PC-9 (cell line): ENCODE measurements at regions not wholly inside any gene's neighbourhood (a gene's known extent, or its start where the extent isn't known, plus 50 kb on each side); places are given as distances from the start of the nearest gene placed in this dataset.

ENCODE experiments used
- BruUV-seq: library from RNA; stranded (reverse); fragments of 400-500 nt; replicated peaks from 2 replicates; lab custom pipeline; 2021; lab: Mats Ljungman, UMichigan
- CTCF ChIA-PET: fragments of 300-600 bp; sonication (Branson Sonifier 250); formaldehyde crosslinking; loops from one replicate; lab custom pipeline; 2022; ENCODE audit warnings: antibody characterized with exemption; lab: Charles Lee
- POLR2A ChIA-PET: fragments of 300-600 bp; sonication (Branson Sonifier 250); formaldehyde crosslinking; loops from one replicate; lab custom pipeline; 2022; ENCODE audit warnings: antibody characterized with exemption; ENCODE audit not compliant: unreplicated experiment; lab: Charles Lee
- DNase-seq, 2 experiments: peaks; one replicate each; pipeline versions ENCODE4 v3.0.0 to v3.0.0-alpha.2; 2015 to 2022; ENCODE audit warnings: mixed read lengths in 1 of 2
- H2AFZ ChIP-seq: fragments of 200-600 bp; sonication (generic); 2 replicates; pipeline ENCODE4 v1.8.1; 2017; ENCODE audit warnings: antibody characterized with exemption
- H3F3A ChIP-seq: fragments of 200-600 bp; sonication (generic); 2 replicates; pipeline ENCODE4 v1.8.1; 2017; ENCODE audit warnings: antibody characterized with exemption, mild to moderate bottlenecking, low read depth; ENCODE audit not compliant: insufficient read depth
- H3K27ac ChIP-seq: fragments of 200-600 bp; sonication (generic); 2 replicates; pipeline ENCODE4 v1.6.1; 2016; ENCODE audit warnings: mixed run types
- H3K27me3 ChIP-seq: fragments of 200-600 bp; sonication (generic); 2 replicates; pipeline ENCODE4 v1.6.1; 2016; ENCODE audit warnings: low read depth, mixed run types; ENCODE audit not compliant: insufficient read depth
- H3K36me3 ChIP-seq: fragments of 200-600 bp; sonication (generic); 2 replicates; pipeline ENCODE4 v1.6.1; 2016; ENCODE audit warnings: low read depth, mixed run types
- H3K4me1 ChIP-seq: fragments of 200-600 bp; sonication (generic); replicated peaks from 2 replicates; pipeline ENCODE4 v1.6.1; 2016; ENCODE audit warnings: mixed run types; ENCODE audit not compliant: insufficient read depth
- H3K4me2 ChIP-seq: fragments of 200-600 bp; sonication (generic); 2 replicates; pipeline ENCODE4 v1.6.1; 2017; ENCODE audit warnings: mixed run types
- H3K4me3 ChIP-seq: fragments of 200-600 bp; sonication (generic); 2 replicates; pipeline ENCODE4 v1.6.1; 2016; ENCODE audit warnings: mixed run types
- H3K79me2 ChIP-seq: fragments of 200-600 bp; sonication (generic); 2 replicates; pipeline ENCODE4 v1.6.1; 2017; ENCODE audit warnings: low read depth, mixed run types
- H3K9me2 ChIP-seq: fragments of 200-600 bp; sonication (generic); 2 replicates; pipeline ENCODE4 v1.8.1; 2017; ENCODE audit warnings: mild to moderate bottlenecking; ENCODE audit not compliant: insufficient read depth
- H3K9me3 ChIP-seq: fragments of 200-600 bp; sonication (generic); 2 replicates; pipeline ENCODE4 v1.8.1; 2016; ENCODE audit warnings: low read depth; ENCODE audit not compliant: insufficient read depth
- H4K20me1 ChIP-seq: fragments of 200-600 bp; sonication (generic); 2 replicates; pipeline ENCODE4 v1.8.1; 2017; ENCODE audit not compliant: insufficient read depth
- CTCF ChIP-seq: fragments of 200-600 bp; sonication (generic); conservative IDR thresholded peaks from 2 replicates; pipeline ENCODE4 v1.6.1; 2017; ENCODE audit warnings: mixed run types, antibody characterized with exemption, mild to moderate bottlenecking, moderate library complexity
- EZH2 ChIP-seq: fragments of 200-600 bp; sonication (generic); IDR thresholded peaks from 2 replicates; pipeline ENCODE4 v1.8.0; 2017; ENCODE audit warnings: antibody characterized with exemption, low read depth
- intact Hi-C: fragments of 100-400 bp; cut with micrococcal nuclease; formaldehyde crosslinking; loops from one replicate; pipeline ENCODE4 v1.10.0; 2022; ENCODE audit not compliant: unreplicated experiment

- H3K27ac ChIP-seq, result no peak overlapping the region
- no peaks in the 10 kb centered on the region for H3K36me3 ChIP-seq
- peaks cover 93% of the 10 kb centered on the region for H3K27me3 ChIP-seq
- no peak overlapping the region for H3K4me3 ChIP-seq
- ChIA-PET POLR2A (no interaction called here), CTCF (no interaction called here)
- H4K20me1 ChIP-seq, result no peaks in the 10 kb centered on the region
- H3K79me2 ChIP-seq, result no peaks in the 10 kb centered on the region
- no peaks in the 10 kb centered on the region for H3K4me1 ChIP-seq
- no peak for DNase-seq
- TF ChIP-seq CTCF (no peak), EZH2 (no peak)
- H3K9me2 ChIP-seq, result no peaks in the 10 kb centered on the region
- H2AFZ ChIP-seq, result no peak overlapping the region
- no peaks in the 10 kb centered on the region for H3F3A ChIP-seq
- intact Hi-C loops, result no loop called here
- no TSS peak for BruUV-seq
- H3K4me2 ChIP-seq, result no peak overlapping the region
- H3K9me3 ChIP-seq, result no peaks in the 10 kb centered on the region
These were observed 165.8 kb upstream of the GPR12 start for GRCh38 chr13:26926371-26926770.

- no peak overlapping the region for H2AFZ ChIP-seq
- H3K36me3 ChIP-seq, result no peaks in the 10 kb centered on the region
- BruUV-seq, result no TSS peak
- TF ChIP-seq EZH2 (no peak), CTCF (no peak)
- H3K4me3 ChIP-seq, result no peak overlapping the region
- intact Hi-C loops, result no loop called here
- H3K4me1 ChIP-seq, result no peaks in the 10 kb centered on the region
- no peaks in the 10 kb centered on the region for H3K9me2 ChIP-seq
- no peak overlapping the region for H3K27ac ChIP-seq
- no peaks in the 10 kb centered on the region for H3K9me3 ChIP-seq
- peaks cover 97% of the 10 kb centered on the region for H3K27me3 ChIP-seq
- ChIA-PET CTCF (interaction anchor here (0.6 kb wide), 1 partner anchor 1074 kb away, joined by 4 read pairs; no protein-coding TSS in a partner anchor), POLR2A (no interaction called here)
- DNase-seq, result no peak
- no peak overlapping the region for H3K4me2 ChIP-seq
- no peaks in the 10 kb centered on the region for H3K79me2 ChIP-seq
- H4K20me1 ChIP-seq, result no peaks in the 10 kb centered on the region
- no peaks in the 10 kb centered on the region for H3F3A ChIP-seq
These were observed 163.4 kb upstream of the GPR12 start for GRCh38 chr13:26923824-26924605.

- Histone ChIP-seq H3K27ac (no peak overlapping the region), H3K4me2 (no peak overlapping the region), H3K36me3 (no peaks in the 10 kb centered on the region), H3K9me3 (no peaks in the 10 kb centered on the region), H4K20me1 (no peaks in the 10 kb centered on the region), H3K27me3 (peaks cover 97% of the 10 kb centered on the region), H3K4me1 (no peaks in the 10 kb centered on the region), H3K4me3 (no peak overlapping the region), H2AFZ (no peak overlapping the region), H3F3A (no peaks in the 10 kb centered on the region), H3K79me2 (no peaks in the 10 kb centered on the region), H3K9me2 (no peaks in the 10 kb centered on the region)
- DNase-seq, result no peak
- ChIA-PET CTCF (no interaction called here), POLR2A (no interaction called here)
- no TSS peak for BruUV-seq
- intact Hi-C loops, result no loop called here
- TF ChIP-seq CTCF, result no peak
- no peak for TF ChIP-seq EZH2
These were observed 161.3 kb upstream of the GPR12 start for GRCh38 chr13:26921918-26922317.
